G401 (cell line): ENCODE measurements at regions not wholly inside any gene's neighbourhood (a gene's known extent, or its start where the extent isn't known, plus 50 kb on each side); places are given as distances from the start of the nearest gene placed in this dataset.

Source experiments
- DNase-seq: peaks from one replicate; pipeline ENCODE4 v3.0.0-alpha.2; 2015; ENCODE audit warnings: low spot score
- in situ Hi-C: cut with HindIII; loops from 2 replicates; pipeline ENCODE4 v1.10.0; 2016; ENCODE audit warnings: low sequenced_read_pairs, mixed read lengths

DNA sequence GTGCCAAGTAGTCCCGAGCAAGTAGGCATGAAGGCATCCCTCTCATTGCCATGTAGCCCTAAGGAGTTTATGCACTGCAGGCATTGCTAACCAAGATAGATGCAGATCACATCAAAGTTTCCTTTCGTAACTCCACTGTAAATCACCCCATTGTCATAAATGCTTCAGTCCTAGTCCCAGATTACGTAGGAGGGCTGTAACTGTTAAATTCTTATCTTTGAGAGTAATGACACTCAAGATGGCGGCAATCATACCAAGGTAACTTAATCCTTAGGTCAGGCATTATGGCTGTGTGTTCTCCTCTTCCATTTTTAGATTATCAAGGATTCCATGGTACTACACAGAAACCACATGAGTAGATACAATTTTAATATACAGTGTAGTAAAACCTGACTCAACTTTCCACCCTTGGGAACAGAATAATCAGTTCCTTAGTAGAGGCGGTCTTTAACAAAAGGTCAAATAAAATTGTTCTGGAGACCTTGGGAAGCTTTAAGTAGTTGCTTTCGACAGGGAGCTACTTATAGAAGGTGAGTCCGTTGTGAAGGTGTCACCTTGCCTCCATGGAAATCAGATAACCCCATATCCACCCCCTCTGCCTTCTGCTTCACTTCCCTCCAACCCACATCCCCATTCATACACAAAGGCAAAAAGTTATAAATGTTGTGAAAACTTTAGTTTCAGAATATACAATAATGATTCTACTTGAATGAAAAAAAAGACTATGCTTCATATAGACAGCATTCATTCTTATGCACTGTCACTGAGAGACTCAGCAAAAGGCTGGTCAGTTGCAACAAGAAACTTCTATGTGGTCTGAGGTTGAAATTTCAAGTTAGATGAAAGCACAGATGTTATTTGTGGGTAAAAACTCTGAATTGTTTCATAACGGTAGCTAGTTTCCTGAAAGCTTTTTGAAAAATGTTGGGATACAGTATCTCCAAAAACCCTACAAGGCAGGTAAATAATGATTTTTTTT is 64.8 kb upstream of the GALNT5 start:
- DNase-seq, result no peak
- in situ Hi-C loops, result no loop called here

- no peak for DNase-seq
- in situ Hi-C loops, result no loop called here
These were observed 64.0 kb upstream of the GALNT5 start for GRCh38 chr2:157193461-157193860.

DNA sequence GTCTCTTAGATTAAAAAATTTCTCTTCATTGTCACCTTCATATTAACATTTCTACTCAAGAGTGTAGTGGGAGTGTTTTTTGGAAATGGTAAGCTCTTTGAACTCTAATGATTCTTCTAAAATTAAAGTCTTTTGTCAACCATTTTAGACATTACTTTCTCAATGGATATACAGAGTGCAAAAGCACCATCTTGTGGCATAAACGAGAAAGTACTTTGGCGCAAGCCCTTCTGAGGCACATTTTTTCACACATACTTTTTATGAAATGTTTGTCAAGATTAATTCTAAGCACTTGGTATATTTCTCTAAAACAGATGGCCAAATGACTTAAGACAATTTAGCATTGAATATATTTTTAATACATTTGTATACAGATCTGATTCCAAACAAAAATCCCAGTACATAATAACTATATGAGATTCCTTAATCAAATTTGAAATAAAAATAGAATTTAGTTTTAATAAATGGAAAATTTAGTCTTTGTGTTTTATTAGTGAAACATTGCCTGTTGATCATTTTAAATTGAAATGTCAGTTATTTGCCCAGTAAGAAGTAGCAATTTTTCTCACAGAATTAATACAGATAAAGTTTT is 63.3 kb upstream of the GALNT5 start:
- DNase-seq, result peak; percentile 81
- in situ Hi-C loops, result no loop called here

GRCh38 chr2:157194844-157195243 is 62.7 kb upstream of the GALNT5 start:
- DNase-seq, result no peak
- in situ Hi-C loops, result no loop called here

GRCh38 chr2:157196956-157197355 is 60.5 kb upstream of the GALNT5 start:
- in situ Hi-C loops, result no loop called here
- no peak for DNase-seq

- DNase-seq, result no peak
- in situ Hi-C loops, result no loop called here
These were observed 59.7 kb upstream of the GALNT5 start for GRCh38 chr2:157197848-157198247.

DNA sequence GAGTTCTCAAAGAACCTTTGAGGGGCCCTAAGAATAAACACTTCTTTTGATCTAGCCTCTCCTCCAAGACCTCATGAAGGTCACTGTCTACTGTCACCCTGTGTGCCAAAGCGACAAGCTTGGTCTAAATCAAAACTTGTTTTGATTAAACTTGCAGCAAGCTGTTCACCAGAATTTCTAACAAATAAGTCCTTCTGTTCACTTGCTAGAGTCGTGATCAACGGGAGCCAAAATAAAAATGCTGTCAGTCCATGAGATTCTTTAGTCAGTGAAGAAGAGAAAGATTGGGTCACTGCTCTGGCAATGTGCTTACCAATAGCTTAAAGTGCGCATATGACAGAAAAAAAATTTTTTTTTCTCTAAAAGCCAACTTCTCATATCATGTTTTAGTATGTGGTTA is 53.9 kb upstream of the GALNT5 start:
- no peak for DNase-seq
- in situ Hi-C loops, result no loop called here

DNA sequence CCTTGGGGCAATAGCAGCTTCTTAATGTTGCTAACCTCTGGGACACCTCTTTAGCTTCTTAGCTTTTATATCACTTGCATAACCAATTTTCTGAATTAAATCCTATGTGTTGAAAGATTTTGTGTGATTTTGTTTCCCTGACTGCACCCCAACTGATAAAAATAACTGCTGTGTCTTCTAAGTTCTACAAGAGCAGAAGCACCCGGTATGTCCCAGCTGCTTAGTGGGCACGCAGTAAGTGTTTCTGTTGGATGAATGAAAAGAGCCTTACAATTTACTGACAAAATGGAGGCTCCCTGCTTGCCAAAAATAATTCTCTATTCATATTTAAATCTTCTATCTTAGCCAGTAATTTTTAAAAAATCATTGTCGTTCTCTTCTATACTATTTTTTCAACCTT is 53.1 kb upstream of the GALNT5 start:
- in situ Hi-C loops, result no loop called here
- no peak for DNase-seq

- DNase-seq, result no peak
- in situ Hi-C loops, result no loop called here
These were observed 50.6 kb upstream of the GALNT5 start for GRCh38 chr2:157206916-157207315.
